Right atrium auricular region (tissue), 2 donors: ENCODE measurements at regions not wholly inside any gene's neighbourhood (a gene's known extent, or its start where the extent isn't known, plus 50 kb on each side); places are given as distances from the start of the nearest gene placed in this dataset.

Experiments
- DNase-seq: peaks from one replicate; pipeline ENCODE4 v3.0.0-alpha.2; 2019; ENCODE audit warnings: low spot score
- H3K27ac ChIP-seq, 2 donors: fragments of 200-600 bp; sonication (generic); 1 replicate in 1 of 2; 2 replicates in 1 of 2; pipeline ENCODE4 v1.5.1; 2016 to 2019
- H3K27me3 ChIP-seq, 2 donors: fragments of 200-600 bp; sonication (generic); one replicate each; pipeline versions ENCODE4 v1.5.1 to v1.6.0; 2017 to 2019
- H3K36me3 ChIP-seq: fragments of 200-600 bp; sonication (generic); one replicate; pipeline ENCODE4 v1.5.1; 2016
- H3K4me1 ChIP-seq, 2 donors: fragments of 200-600 bp; sonication (generic); one replicate each; pipeline versions ENCODE4 v1.5.1 to v1.6.0; 2017 to 2019
- H3K4me3 ChIP-seq, 2 donors: fragments of 200-600 bp; sonication (generic); 1 replicate in 1 of 2; 2 replicates in 1 of 2; pipeline ENCODE4 v1.5.1; 2017 to 2019; ENCODE audit warnings: mild to moderate bottlenecking in 1 of 2, moderate library complexity in 1 of 2
- H3K9me3 ChIP-seq, 2 donors: fragments of 200-600 bp; sonication (generic); one replicate each; pipeline ENCODE4 v1.5.1; 2019
- TF ChIP-seq, protein P1 (sequence below), 2 donors: fragments of 200-600 bp; sonication (generic); IDR thresholded peaks; one replicate each; pipeline ENCODE4 v1.5.1; 2019; ENCODE audit warnings: antibody characterized with exemption in 2 of 2

DNA sequence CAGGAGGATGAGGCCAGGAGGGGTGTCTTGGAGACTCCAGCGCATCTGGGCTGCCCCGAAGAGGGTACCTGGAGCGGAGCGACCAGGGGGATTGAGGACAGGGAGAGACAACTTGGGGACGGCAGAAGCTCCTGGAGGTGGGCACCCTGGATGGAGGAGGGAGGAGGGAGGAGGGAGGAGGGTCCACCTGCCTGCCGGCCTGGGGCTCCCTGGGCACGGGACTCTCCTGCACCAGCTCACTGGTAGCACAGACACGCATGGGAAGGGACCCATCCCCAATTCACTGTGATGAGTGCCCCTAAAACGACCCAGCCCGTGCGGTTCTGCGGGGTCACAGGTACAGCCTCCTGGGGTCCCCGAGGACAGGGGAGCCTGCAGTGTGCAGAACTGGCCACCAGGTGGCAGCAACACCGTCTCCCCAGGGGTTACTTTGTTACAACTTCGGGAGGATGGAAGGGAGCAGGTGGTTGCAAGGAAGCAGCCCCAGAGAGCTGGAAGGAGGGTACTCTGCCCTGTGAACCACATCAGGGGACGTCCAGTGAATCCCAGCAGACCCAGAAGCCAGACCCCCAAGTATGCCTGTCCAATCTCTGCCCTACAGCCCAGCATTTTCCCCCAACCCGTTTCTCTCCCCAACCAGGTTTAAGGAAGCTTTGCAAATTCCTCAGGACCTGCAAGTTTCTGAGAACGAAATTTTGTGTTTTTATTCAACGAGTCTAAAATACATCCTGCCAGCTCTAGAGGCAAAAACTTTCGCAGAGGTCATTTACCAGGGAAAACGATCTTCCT, 482.4 kb downstream of the NPHP4 start:
- Histone ChIP-seq H3K36me3 (no peaks in the 10 kb centered on the region), H3K4me1 (no peaks in the 10 kb centered on the region), H3K27me3 (no peaks in the 10 kb centered on the region), H3K4me3 (no peak overlapping the region), H3K9me3 (no peaks in the 10 kb centered on the region), H3K27ac (no peak overlapping the region)
- DNase-seq, result no peak
- TF ChIP-seq, protein P1, sequence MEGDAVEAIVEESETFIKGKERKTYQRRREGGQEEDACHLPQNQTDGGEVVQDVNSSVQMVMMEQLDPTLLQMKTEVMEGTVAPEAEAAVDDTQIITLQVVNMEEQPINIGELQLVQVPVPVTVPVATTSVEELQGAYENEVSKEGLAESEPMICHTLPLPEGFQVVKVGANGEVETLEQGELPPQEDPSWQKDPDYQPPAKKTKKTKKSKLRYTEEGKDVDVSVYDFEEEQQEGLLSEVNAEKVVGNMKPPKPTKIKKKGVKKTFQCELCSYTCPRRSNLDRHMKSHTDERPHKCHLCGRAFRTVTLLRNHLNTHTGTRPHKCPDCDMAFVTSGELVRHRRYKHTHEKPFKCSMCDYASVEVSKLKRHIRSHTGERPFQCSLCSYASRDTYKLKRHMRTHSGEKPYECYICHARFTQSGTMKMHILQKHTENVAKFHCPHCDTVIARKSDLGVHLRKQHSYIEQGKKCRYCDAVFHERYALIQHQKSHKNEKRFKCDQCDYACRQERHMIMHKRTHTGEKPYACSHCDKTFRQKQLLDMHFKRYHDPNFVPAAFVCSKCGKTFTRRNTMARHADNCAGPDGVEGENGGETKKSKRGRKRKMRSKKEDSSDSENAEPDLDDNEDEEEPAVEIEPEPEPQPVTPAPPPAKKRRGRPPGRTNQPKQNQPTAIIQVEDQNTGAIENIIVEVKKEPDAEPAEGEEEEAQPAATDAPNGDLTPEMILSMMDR (IDR thresholded peaks at IDR 0.05), result peak; percentile 99

DNA sequence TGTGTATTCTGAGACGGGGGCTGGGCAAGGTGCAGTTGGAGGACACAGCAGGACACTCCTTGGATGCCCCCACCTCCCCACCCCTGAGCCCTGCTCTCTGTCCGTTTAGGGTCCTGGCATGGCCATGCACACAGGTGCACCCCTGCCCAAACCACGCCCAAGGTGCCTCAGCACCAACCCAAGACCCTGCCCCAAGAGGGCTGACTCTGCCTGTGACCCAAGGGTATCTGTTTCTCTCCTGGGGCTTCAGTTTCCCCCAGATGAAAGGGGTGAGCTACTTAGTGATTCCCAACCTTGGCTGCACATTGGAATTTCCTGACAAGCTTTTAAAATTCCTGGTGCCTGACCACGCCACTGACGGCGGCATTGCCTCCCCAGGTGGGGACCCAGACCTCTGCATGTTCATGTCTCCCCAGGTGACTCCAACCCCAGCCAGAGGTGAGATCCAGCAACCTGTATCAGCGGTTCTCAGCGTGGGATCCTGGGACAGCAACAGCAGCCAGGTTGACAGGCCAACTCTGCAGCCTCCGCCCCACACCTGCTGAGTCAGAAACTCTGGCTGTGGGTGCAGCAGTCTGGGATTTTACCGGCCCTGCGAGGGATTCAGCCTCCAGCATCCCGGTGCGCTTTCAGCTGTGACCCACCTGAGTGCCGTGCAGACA, 483.4 kb downstream of the NPHP4 start:
- Histone ChIP-seq H3K36me3 (no peaks in the 10 kb centered on the region), H3K27me3 (no peaks in the 10 kb centered on the region), H3K27ac (no peak overlapping the region), H3K9me3 (no peaks in the 10 kb centered on the region), H3K4me3 (no peak overlapping the region), H3K4me1 (no peaks in the 10 kb centered on the region)
- TF ChIP-seq, protein P1 (IDR thresholded peaks at IDR 0.05), result no peak
- DNase-seq, result no peak

DNA sequence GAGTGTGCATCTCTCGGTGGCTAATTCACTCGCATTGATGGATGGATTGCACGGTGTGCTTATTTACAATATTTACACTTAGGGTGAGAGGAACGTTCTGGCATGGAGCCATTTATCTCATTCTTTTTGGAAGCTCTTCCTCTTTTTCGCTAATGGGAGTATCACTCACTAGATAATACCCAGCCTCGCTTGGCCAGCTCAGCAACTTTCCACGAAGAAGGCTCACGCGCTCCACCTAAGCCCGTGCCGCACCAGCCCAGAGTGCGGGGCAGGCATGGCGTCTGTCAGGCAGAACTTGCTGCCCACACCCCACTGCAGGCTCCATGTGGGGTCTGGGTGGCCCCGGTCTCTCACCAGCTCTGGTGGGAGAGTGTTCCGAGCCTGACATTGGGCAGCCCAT, 484.9 kb downstream of the NPHP4 start:
- DNase-seq, result no peak
- Histone ChIP-seq H3K4me3 (no peak overlapping the region), H3K36me3 (no peaks in the 10 kb centered on the region), H3K4me1 (peaks cover 0 to 7% of the 10 kb centered on the region in 2 donors), H3K27me3 (no peaks in the 10 kb centered on the region), H3K27ac (no peak overlapping the region), H3K9me3 (no peaks in the 10 kb centered on the region)
- TF ChIP-seq, protein P1 (IDR thresholded peaks at IDR 0.05), result no peak

DNA sequence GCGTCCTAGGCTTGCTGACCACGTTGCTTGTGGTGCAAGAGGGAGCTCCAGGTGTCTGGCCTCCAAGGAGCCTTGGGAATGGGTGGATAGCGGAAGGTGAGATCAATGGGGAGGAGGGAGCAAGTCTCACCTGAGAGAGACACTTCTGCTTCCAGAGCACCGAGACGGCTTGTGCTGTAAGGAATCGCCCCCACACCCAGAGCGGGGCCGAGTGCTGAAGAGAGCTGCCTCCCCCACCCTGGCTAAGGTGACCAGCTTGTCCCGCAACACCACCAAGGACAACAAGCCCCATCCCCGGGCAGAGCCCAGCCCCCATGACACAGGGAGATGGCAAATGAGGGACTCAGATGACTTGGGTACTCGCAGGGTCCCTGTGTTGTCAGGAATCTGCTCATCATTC, 485.6 kb downstream of the NPHP4 start:
- DNase-seq, result no peak
- Histone ChIP-seq H3K4me3 (no peak overlapping the region), H3K4me1 (peaks cover 0 to 7% of the 10 kb centered on the region in 2 donors), H3K27me3 (no peaks in the 10 kb centered on the region), H3K36me3 (no peaks in the 10 kb centered on the region), H3K27ac (no peak overlapping the region), H3K9me3 (no peaks in the 10 kb centered on the region)
- TF ChIP-seq, protein P1 (IDR thresholded peaks at IDR 0.05), result no peak

DNA sequence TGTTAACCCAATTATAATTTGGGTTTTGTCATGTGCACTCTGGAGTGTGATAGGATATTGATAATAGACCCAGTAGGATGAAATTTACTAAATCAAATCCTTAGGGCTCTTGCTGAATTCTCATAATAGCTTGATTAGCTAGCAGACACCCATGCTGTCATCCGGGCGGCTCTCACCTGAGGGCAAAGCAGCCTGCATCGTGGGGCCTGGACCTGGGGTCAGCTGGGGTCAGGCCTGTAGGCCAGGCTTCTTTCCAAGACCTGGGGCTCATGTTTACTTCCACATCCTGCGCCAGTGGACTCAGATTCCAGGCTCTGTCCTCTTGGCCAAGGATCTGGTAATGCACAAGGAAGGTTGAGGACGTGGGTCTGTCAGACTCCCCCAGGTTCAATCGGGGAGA, 486.3 kb downstream of the NPHP4 start:
- H3K4me3 ChIP-seq, result no peak overlapping the region
- H3K27me3 ChIP-seq, result no peaks in the 10 kb centered on the region
- TF ChIP-seq, protein P1 (IDR thresholded peaks at IDR 0.05), result no peak
- DNase-seq, result no peak
- no peak overlapping the region for H3K27ac ChIP-seq
- peaks cover 0 to 7% of the 10 kb centered on the region in 2 donors for H3K4me1 ChIP-seq
- H3K9me3 ChIP-seq, result no peaks in the 10 kb centered on the region
- H3K36me3 ChIP-seq, result no peaks in the 10 kb centered on the region
